GM18508 (cell line): ENCODE measurements at regions not wholly inside any gene's neighbourhood (a gene's known extent, or its start where the extent isn't known, plus 50 kb on each side); places are given as distances from the start of the nearest gene placed in this dataset.
"Not testable (repeated sequence)": the region's sequence is repeated elsewhere in the genome, so short reads cannot be mapped to it uniquely, and the experiment has no call there.

Source experiments
- ATAC-seq: cut with Tn5 transposase; IDR thresholded peaks from one replicate; pipeline ENCODE4 v1.9.1; 2021; ENCODE audit warnings: moderate number of reproducible peaks; ENCODE audit not compliant: insufficient read depth, unreplicated experiment

DNA sequence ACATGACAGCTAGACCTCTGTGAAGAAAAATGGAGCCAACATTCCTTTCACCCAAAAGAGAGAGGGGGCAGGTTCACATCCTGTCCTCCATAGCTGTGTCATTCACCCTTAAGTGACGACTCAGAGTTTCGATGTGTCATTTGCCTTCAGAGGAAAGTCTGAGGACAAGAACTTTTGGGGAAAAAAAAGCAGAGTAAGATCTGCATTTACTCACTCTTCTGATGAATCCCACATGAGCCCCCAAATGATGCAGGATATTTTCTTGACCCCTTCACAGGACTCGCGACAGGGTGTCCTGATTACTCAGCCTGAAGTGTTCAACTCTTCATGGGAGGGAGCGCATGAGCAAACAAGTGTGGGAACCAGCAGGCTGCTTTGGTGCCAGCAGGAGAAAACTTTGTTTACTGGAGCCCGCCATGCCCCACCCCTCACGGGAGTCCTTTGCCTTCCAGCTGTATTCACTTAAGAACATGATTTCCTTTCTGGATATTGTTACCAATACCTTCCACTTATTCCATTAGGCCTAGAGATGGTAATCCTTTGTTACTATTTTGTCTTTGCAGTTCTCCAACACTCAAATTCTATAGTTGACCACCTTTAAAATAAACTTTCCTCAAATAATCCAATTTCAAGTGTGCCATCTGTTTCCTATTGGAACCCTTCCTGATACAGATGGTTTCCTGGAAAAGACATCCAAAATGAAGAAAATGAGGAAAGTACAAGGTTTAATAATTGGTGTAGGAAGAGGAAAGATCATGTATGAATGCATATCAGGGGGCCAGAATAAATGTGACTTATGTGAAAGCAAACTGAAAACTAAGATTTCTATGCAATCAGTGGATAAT is 729.8 kb downstream of the FAM181B start:
- ATAC-seq: no peak

DNA sequence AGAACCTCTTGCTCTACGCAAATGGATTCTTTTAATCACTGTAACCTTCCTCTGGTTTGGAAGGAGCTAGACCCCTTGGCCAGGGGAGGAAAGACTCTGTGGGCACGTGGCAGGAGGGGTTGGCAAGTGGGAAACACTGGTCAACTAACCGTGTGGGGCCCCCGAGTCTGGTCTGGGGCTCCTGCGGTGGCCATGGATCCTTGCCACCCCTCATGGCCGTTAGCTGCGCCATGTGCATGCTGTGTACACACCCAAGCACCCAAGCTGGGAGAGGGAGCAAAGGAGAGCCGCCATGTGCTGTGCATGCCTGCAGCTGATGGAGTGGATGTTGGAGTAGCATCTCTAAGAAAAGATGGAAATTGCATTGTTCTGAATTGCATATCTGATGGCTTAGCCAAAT is 730.6 kb downstream of the FAM181B start:
- no peak for ATAC-seq

DNA sequence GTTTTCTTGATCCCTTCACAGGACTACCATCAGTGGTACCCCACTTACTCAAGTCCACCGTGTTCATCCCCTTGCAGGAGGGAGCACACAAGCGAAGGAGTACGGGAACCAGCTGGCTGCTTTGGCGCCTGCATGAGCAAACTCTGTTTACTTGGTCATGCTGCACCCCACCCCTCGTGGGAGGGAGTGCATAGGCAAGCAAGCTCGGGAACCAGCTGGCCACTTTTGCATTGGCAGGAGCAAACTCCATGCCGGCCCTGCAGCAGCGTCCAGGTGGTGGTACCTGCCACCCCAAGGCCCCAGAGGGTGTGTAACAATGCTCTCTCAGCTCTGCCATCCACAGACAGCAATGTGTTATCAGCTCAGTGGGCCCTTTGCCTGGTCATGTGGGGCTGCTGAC is 737.8 kb downstream of the FAM181B start:
- ATAC-seq: no peak

DNA sequence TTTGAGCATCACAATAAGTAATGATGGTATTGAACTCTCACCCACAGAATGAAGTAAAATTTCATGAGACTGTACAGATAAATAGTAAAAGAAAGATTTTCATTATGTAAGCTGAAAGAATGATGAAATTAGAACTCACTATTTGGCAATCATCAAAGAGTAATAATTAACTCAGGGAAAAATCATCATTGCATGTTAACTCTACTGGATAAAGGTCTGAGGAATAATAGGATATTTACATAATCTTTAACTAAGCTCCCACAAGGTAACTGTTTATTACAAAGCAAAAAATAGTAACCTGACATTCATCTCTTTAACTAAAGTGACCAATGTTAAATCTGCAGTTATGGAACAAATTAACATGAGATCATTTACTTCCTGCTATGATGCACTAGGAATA is 739.9 kb downstream of the FAM181B start:
- ATAC-seq: no peak

DNA sequence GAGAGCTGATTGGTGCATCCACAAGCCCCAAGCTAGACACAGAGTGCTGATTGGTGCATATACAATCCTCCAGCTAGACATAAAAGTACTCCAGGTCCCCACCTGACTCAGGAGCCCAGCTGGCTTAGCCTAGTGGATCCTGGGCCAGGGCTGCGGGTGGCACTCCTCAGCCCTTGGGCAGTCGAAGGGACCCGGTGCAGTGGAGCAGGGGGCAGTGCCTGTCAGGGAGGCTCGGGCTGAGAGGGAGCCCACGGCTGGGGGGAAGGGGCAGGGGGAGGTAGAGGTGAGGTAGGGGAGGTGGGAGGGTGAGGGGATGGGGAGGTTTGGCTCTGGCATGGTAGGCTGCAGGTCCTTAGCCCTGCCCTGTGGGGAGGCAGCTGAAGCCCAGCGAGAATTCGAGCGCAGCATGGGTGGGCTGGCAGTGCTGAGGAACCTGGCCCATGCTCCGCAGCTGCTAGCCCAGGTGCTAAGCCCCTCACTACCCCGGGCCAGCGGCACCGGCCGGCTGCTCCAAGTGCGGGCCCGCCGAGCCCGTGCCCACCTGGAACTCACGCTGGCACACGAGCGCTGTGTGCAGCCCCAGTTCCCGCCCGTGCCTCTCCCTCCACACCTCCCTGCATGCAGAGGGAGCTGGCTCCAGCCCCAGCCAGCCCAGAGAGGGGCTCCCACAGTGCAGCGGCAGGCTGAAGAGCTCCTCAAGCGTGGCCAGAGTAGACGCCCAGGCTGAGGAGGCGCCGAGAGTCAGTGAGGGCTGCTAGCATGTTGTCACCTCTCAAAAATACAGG is 742.8 kb downstream of the FAM181B start:
- ATAC-seq: no peak

DNA sequence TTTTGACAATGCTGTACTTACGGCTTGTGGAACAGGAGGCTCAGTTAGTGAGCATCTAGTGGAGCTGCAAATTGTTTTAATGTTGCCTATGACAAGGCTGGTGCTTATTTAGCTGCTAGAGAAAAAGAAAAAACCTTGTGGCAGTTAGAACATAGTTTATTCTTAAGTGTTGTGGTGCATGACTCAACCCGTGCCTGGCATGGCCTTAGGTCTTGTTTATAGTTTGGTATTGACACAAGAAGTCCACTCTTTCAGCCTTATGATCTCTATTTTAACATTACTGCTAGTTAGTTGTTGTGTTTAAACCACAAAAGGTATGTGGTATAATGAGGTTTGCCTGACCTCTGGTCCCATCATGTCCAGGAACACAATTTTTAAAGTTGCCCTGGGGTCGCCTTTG is 744.6 kb downstream of the FAM181B start:
- no peak for ATAC-seq

DNA sequence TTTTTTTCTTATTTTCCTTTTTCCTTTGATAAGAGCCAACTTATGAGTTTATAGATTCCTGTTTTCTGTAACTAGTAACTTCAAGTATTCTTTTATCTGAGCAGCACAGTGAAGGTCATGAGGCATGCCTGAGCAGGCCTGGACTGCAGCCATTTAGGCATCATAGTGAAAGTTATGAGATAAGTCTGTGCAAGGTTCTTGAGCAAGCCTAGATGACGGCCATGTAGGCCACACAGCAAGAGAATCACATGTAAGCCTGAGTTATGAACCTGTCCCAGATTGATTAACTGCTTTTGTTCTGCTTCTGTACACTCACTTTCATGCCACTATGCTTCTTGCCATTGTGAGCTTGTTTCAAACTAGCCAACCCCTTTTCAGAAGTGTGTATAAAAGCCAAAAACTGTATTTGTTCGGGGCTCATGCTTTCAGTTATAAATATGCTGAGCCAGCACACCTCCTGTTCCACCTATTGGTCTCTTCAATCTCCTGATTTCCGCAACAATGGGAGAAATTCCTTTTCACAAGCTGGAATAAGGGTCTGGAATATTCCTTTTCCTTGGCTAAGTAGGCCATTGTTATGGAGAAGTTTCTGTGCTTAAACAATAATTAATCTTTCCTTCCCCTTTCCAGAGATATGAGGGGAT is 745.7 kb downstream of the FAM181B start:
- no peak for ATAC-seq

DNA sequence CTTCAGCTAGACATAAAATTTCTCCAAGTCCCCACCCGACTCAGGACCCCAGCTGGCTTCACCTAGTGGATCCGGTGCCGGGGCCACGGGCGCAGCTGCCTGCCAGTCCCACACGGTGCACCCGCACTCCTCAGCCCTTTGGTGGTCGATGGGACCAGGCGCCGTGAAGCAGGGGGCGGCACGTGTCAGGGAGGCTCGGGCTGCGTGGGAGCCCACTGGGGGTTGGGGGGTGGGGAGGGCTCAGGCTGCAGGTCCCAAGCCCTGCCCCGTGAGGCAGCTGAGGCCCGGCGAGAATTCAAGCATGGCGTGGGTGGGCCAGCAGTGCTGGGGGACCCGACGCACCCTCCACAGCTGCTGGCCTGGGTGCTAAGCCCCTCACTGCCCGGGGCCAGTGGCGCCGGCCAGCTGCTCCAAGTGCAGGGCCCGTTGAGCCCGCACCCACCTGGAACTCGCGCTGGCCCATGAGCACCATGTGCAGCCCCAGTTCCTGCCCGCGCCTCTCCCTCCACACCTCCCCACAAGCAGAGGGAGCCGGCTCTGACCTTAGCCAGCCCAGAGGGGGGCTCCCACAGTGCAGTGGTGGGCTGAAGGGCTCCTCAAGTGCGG is 747.0 kb downstream of the FAM181B start:
- no peak for ATAC-seq

DNA sequence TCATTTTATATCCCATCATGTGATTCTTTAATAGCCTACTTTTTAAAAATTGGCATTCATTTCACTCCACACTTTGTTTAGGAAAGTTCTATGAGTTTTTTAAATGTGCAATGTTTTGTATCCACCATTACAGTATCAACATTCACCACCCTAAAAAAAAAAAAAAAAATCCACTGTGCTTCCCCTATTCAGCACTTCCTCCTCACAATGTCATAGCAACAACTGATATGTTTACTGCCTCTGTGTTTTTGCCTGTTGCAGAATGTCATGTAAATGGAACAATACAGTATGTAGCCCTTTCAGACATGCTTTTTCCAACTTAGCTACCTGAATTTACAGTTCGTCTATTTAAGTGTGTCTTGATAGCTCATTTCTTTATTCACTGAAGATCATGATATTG is 754.2 kb downstream of the FAM181B start:
- ATAC-seq: no peak

DNA sequence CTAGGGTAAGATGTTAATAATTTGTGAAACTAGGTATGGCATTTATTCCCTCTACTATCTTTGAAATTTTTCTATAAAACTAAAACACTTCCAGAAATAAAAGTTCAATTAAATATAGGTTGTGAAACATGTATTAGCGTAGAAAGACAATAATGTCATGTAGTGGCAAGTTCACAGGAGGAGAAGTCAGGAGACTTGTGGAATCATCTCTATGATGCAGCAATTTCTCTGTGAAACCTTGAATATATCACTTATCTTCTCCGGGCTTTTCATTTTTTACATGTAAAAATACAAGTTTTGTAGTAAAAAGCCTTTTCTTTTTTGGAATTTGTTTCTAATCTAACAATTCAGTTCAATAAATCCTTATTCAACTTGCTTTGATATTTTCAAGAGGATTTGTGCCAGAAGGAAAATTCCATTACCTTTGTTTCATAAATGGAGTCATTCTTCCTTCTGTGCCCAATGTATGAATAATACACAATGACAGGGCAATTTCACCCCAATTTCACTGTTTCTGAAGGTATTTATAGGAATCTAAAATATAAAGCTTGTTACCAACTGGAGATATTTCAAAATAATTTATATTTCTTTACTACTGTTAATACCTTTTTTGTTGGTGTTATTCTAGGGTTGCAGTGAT is 758.3 kb downstream of the FAM181B start:
- ATAC-seq: no peak

DNA sequence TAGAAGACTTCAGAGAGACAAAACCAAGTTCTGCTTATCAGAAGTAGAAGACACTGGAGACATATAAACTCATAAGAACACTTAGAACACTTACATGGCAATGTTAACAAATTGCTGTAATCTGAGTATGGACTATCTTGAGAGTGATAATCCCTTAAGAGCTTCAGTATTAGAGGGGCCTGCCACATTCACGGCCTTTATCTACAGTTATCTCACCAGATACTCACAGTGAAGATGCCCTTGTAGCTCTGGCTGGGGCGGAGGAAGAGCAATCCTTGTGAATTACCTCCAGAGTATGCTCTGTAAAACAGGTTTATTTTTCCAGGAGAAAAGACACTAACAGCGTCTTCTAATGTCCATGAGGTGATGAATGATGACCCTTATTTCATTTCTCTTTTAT is 762.8 kb downstream of the FAM181B start:
- ATAC-seq: no peak

DNA sequence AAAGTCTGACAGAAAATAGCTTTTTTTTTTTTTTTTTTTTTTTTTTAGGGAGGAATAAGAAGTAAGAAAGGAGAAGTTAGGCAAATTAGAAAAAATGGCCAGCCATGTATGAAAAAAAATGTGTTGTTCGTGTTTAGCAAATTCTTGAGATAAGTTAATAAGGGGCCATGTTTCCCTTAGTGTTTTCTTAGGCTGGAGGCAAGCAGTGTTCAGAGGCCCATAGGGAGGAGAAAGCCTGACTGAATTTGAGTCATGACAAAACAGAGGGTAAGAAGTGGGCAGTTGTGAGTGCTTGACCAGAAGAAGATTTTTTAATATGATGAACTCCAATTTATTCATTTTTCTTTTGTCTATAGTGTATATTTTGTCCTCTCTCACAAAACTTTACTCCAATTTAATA is 766.4 kb downstream of the FAM181B start:
- ATAC-seq: no peak

DNA sequence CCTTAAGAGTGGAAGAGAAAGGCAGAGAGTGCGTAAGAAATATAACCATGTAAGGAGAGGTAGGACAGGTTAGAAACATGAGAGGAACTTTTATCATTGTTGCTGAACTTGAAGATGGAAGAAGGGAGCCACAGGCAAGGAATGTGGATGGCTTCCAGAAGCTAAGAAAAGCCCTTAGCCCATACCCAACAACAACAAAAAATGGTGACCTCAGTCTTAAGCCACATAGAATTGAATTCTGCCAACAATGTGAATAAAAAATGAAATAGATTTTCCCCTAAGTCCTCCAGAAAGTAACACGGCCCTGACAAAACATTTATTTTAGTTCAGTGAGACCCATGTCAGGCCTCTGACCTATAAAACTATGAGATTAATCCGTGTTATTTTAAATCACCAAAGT is 767.3 kb downstream of the FAM181B start:
- ATAC-seq: no peak

DNA sequence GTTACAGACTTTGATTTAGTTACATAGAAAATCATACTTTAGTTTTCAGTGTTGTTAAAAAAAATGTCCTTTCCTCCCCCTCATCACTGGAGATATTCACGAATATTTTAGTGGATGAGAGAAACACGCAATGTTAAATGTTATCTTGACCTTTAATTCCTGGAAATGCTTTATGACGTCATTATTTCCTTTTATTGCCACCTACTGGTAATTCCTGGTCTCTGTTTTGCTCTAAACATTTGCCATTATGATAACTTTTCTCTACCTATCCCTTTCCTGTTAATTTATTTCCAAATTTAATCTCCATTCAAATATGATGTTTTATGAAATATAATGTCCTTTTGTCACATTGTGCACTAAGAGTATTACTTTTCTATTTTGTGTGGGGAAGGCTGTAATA is 770.6 kb downstream of the FAM181B start:
- no peak for ATAC-seq

DNA sequence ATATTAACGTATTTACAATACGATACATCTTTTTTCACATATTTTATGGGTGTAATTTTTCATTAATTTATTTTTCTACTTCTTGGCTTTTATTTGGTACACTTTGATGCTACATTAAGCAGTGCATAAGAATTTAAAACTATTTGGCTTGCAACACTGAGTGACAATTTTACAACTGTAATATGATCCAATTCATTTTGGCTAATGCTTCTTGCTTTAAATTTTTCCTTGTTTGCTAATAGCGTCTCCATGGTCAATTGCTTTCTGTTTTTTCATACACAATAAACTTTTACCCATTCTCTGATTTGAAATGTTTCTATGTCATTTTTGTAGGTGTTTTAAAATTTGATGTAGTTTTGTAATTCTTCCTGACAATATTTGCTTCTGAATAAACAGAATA is 773.2 kb downstream of the FAM181B start:
- ATAC-seq: no peak

DNA sequence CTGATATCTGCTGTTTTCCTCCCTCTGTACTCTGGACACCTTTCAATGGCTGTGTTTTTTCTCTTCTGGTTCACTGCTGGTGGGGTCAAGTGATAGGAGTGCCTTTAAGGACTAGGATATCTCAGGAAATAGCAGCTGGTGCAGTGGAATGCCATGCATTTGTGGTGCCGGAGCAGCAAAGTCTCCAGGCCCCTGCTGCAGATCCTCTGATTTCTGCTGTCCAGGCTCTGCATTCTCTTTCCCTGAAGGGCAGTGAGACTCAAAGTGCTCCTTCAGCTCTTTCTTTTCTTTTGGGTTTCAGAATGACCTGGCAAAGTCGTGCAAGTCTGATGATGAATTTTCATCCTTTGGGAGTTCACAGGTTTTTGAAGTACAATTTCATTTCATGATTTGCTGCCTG is 774.3 kb downstream of the FAM181B start:
- no peak for ATAC-seq

DNA sequence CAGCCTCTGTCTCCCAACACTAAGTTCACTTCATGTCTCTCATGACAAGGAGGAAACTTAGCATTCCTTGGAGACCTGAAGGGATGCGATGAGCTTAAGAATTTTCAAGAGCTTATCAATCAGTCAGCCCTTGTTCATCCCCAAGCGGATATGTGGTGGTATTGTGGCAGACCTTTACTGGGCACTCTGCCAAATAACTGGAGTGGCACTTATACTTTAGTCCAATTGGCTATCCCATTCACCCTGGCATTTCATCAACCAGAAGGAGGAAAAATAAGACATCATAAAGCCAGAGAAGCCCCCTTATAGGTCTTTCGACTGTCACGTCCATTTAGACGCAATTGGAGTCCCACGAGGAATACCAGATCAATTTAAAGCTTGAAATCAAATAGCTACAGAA is 779.4 kb downstream of the FAM181B start:
- not testable (repeated sequence) for ATAC-seq

DNA sequence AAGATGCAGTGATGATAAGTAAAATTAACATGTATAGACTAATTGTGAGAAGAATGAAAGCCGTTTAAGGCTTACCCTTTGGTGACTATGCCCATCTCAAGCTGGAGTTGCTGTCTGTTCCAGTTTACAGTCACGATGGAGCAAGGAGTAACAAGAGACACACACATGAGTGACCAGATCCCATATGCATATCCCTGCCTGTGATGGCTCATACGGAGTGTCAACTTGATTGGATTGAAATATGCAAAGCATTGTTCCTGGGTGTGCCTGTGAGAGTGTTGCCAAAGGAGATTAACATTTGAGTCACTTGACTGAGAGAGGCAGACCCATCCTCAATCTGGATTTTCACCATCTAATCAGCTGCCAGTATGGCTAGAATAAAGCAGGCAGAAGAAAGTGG is 786.8 kb downstream of the FAM181B start:
- ATAC-seq: no peak

DNA sequence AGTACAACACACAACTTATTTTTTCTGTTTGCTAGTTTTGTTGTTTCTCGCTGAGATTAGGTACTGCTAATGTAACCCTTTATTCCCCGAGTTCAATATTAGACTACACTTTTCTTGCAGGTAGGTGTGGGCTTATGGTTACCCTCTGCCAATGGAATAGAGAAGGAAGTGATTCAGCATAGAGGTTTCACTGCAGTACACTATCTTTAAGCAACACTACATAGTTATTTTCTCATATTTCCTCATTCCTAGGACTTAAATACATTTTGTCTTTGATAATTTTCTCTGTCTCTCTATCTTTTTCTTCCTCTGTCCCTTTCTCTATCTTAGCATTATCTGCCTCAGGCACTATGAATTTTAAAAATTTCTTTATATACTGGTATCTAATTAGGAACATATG is 791.0 kb downstream of the FAM181B start:
- ATAC-seq: no peak

DNA sequence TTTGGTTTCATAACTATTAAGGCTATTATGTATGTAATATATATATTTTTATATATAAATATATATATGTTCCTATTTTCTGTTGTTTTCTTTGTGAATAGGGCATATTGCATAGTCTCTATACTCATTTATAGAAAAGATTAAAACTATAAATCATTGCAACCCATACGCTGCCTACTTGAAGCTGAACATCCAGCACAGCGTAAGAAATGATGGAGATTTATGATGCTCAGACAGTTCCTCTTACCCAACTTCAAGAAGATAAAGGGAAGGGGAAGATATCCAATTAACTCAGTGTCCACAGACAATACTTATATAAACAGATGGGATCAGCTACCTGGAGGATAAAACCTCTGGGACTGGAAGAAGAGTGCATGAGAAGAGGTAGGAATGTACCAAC is 791.7 kb downstream of the FAM181B start:
- ATAC-seq: no peak
